GM19035 (cell line): ENCODE measurements at regions not wholly inside any gene's neighbourhood (a gene's known extent, or its start where the extent isn't known, plus 50 kb on each side); places are given as distances from the start of the nearest gene placed in this dataset.
"Not testable (repeated sequence)": the region's sequence is repeated elsewhere in the genome, so short reads cannot be mapped to it uniquely, and the experiment has no call there.

ENCODE experiments used
- ATAC-seq: cut with Tn5 transposase; IDR thresholded peaks from one replicate; pipeline ENCODE4 v1.9.1; 2021; ENCODE audit not compliant: unreplicated experiment

DNA sequence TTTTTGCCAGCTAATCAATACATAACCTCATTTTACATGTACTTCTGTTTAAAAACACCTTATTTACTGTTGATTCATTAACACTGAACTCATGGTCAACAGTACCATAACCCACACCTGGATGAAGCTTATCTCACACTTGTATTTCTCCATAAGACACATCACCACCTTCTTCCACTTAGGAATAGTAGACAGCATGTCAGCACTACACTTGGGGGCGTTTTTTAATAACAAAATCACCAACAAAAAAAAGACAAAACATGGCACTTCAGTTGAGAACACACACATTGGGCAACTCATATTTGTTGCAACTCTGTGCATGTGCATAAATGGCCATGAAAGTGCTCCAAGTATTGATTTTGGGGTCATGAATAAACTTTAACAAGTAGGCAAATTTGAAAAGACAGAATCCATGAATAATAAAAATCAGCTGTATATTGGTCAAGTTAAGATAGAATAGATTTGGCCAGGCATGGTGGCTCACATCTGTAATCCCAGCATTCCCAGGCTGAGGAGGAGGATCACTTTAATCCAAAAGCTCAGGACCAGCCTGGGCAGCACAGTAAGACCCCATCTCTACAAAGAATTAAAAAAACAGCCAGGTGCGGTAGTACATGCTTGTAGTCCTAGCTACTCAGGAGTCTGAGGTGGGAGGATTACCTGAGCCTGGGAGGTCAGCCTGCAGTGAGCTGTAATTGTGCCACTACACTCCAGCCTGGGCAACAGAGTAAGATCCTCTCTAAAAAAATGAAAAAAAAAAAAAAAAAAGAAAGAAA, 84.4 kb upstream of the SRD5A2 start:
- ATAC-seq: no peak

DNA sequence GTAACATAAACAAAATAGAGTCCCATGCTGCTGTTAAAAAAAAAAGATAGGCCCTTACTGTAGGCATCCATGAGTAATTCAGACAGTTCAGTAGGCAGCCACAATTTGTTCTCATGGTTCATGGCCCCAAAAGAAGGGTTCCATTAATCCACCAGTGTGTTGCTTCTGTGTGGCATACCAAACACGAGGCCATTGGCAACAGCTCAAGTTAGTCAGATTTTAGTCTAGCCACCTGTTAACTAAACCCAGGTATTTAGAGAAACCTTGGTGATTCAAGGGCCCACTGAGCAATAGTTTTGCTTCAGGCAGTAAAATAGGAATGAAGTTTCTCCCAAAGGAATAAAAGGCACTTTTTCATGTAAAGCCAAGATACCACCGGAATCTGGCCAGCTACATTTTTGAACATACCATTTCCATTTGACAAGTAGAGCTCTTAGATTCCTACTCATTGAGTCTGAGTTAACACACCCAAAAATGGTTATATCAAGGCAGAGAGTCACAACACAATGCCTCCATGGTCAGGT, 80.1 kb upstream of the SRD5A2 start:
- no peak for ATAC-seq

DNA sequence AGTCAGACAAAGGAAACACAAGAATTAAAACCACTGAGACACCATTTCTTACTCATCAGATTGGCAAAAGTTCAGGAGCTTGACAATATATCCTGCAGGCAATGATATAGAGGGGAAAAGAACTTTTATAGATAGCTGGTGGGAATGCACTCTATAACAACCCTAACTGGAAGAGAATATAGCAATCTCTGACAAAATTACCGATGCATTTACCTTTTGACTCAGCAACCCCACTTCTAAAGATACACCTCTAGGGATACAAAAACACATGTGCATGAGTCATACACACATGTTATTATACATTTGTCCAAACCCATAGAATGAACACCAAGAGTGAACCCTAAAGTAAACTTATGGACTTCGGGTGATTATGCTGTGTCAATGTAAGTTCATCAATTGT, 79.4 kb upstream of the SRD5A2 start:
- no peak for ATAC-seq

DNA sequence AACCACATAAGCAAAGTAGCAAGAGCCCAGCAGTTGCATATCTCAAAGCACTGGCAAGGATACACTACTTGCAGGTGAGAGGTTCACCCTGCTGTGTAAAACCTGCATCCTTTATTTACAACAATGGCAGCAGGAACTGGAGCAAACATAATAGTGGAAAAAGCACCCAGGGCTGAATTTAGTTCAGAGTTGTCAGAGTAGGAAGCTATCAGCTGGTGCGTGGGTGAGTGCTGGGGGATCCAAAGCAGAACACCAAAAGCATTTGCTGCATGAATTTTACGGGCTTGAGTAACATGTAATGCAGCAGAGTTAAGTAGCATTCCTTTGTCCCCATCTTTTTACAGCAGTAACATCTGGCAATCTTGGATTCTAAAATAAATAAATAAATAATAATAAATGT, 73.5 kb upstream of the SRD5A2 start:
- no peak for ATAC-seq

DNA sequence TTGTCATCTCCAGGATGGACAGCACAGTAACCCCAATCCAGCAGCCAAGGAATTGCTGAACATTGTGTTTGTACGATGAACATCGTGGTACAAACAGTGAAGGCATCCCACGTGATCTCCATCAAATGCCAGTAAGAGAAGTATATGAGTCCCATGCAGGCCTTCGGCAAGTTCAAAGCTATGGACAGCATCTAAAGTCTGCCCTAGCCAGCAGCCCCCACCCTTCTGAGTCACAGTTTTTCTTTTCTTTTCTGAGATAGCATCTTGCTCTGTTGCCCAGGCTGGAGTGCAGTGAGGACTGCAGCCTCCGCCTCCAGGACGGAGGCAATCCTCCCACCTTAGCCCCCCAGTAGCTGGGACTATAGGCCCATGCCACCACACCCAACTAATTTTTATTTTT, 71.0 kb upstream of the SRD5A2 start:
- ATAC-seq: no peak

DNA sequence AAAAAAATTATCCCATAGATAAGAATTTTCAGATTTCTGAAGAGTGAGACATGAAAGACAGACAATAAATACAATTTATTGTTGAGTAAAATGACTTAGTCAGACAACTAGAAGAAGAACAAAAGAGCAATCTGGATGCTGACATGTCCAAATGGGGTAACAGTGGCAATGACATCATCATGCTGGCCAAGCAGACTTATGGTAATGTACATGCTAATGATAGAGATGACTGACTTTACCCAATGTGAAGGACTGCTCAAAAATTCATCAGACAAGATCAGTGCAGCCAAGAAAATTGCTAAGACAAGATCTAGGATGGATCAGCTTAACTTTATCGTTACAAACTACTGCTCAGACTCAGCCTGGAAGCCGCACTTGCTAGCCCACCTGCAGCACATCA, 70.5 kb upstream of the SRD5A2 start:
- ATAC-seq: no peak

DNA sequence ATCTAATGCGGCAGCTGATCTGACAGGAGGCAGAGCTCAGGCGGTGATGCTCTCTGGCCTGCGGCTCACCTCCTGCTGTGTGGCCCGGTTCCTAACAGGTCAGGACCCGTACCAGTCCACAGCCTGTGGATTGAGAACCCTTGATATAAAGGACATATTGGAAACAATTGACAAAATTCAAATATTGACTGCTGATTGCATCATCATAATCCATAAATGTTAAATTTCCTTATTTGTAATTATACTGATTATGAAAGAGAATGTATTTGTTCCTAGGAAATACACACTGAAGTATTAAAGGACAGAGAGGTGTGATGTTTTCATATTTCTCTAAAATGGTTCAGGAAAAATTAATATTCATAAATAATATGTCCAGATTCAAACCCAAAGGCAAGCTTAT, 63.8 kb upstream of the SRD5A2 start:
- no peak for ATAC-seq

DNA sequence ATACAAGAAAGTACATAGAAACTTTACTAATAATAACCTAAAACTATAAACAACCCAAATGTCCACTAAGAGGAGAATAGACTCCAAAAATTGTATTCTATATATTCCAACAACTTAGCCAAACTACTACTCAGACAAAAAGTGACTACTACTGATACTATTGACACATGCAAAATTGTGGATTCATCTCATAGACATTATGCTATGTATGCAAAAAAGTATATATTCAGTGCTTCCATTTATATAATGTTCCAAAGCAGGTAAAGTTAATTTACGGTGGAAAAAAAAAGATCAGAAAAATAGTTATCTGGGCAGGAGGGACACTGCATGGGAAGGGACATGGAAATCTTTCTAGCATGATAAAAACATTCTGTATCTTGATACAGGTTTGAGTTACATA, 62.0 kb upstream of the SRD5A2 start:
- ATAC-seq: no peak

DNA sequence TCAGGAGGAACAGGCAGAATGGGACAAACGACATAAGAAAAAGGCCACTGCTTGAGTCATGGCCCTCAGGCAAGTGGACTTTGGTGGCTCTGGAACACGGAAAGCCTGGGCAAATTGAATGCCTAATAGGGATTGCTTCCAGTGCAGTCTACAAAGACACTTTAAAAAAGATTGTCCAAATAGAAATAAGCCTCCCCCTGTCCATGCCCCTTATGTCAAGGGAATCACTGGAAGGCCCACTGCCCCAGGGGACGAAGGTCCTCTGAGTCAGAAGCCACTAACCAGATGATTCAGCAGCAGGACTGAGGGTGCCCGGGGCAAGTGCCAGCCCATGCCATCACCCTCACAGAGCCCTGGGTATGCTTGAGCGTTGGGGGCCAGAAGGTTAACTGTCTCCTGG, 51.5 kb upstream of the SRD5A2 start:
- ATAC-seq: not testable (repeated sequence)
